Right atrium auricular region (tissue), 2 donors: ENCODE measurements at regions not wholly inside any gene's neighbourhood (a gene's known extent, or its start where the extent isn't known, plus 50 kb on each side); places are given as distances from the start of the nearest gene placed in this dataset.

ENCODE experiments used
- DNase-seq: peaks from one replicate; pipeline ENCODE4 v3.0.0-alpha.2; 2019; ENCODE audit warnings: low spot score
- H3K27ac ChIP-seq, 2 donors: fragments of 200-600 bp; sonication (generic); 1 replicate in 1 of 2; 2 replicates in 1 of 2; pipeline ENCODE4 v1.5.1; 2016 to 2019
- H3K27me3 ChIP-seq, 2 donors: fragments of 200-600 bp; sonication (generic); one replicate each; pipeline versions ENCODE4 v1.5.1 to v1.6.0; 2017 to 2019
- H3K36me3 ChIP-seq: fragments of 200-600 bp; sonication (generic); one replicate; pipeline ENCODE4 v1.5.1; 2016
- H3K4me1 ChIP-seq, 2 donors: fragments of 200-600 bp; sonication (generic); one replicate each; pipeline versions ENCODE4 v1.5.1 to v1.6.0; 2017 to 2019
- H3K4me3 ChIP-seq, 2 donors: fragments of 200-600 bp; sonication (generic); 1 replicate in 1 of 2; 2 replicates in 1 of 2; pipeline ENCODE4 v1.5.1; 2017 to 2019; ENCODE audit warnings: mild to moderate bottlenecking in 1 of 2, moderate library complexity in 1 of 2
- H3K9me3 ChIP-seq, 2 donors: fragments of 200-600 bp; sonication (generic); one replicate each; pipeline ENCODE4 v1.5.1; 2019
- CTCF ChIP-seq, 2 donors: fragments of 200-600 bp; sonication (generic); IDR thresholded peaks; one replicate each; pipeline ENCODE4 v1.5.1; 2019; ENCODE audit warnings: antibody characterized with exemption in 2 of 2

- Histone ChIP-seq H3K9me3 (no peaks in the 10 kb centered on the region), H3K4me3 (no peak overlapping the region), H3K36me3 (no peaks in the 10 kb centered on the region), H3K4me1 (no peaks in the 10 kb centered on the region), H3K27me3 (no peaks in the 10 kb centered on the region), H3K27ac (no peak overlapping the region)
- TF ChIP-seq CTCF (IDR thresholded peaks at IDR 0.05), result no peak
- DNase-seq, result no peak
These were observed 236.6 kb upstream of the ANKRD50 start for GRCh38 chr4:124948976-124949597.

GRCh38 chr4:124947622-124948265, 235.2 kb upstream of the ANKRD50 start:
- no peak for TF ChIP-seq CTCF (IDR thresholded peaks at IDR 0.05)
- Histone ChIP-seq H3K27me3 (no peaks in the 10 kb centered on the region), H3K9me3 (no peaks in the 10 kb centered on the region), H3K27ac (no peak overlapping the region), H3K4me1 (no peaks in the 10 kb centered on the region), H3K4me3 (no peak overlapping the region), H3K36me3 (no peaks in the 10 kb centered on the region)
- no peak for DNase-seq

- H3K27ac ChIP-seq, result no peak overlapping the region
- no peak for TF ChIP-seq CTCF (IDR thresholded peaks at IDR 0.05)
These were observed 234.2 kb upstream of the ANKRD50 start for GRCh38 chr4:124946696-124947095.

GRCh38 chr4:124945422-124945821, 232.9 kb upstream of the ANKRD50 start:
- no peak overlapping the region for H3K4me3 ChIP-seq

More at GRCh38 chr4:124946696-124947095, 234.2 kb upstream of the ANKRD50 start:
- Histone ChIP-seq H3K4me1 (no peaks in the 10 kb centered on the region), H3K9me3 (no peaks in the 10 kb centered on the region), H3K27me3 (no peaks in the 10 kb centered on the region), H3K4me3 (no peak overlapping the region), H3K36me3 (no peaks in the 10 kb centered on the region)
- no peak for DNase-seq

GRCh38 chr4:124943938-124944337, 231.4 kb upstream of the ANKRD50 start:
- no peak overlapping the region for H3K27ac ChIP-seq
- peaks cover 0 to 19% of the 10 kb centered on the region in 2 donors for H3K4me1 ChIP-seq
- peak in 1 of 2 donors; percentile 13 for TF ChIP-seq CTCF (IDR thresholded peaks at IDR 0.05)
- no peak for DNase-seq
- H3K27me3 ChIP-seq, result no peaks in the 10 kb centered on the region
- H3K36me3 ChIP-seq, result no peaks in the 10 kb centered on the region
- H3K4me3 ChIP-seq, result no peak overlapping the region
- H3K9me3 ChIP-seq, result no peaks in the 10 kb centered on the region

More at GRCh38 chr4:124945422-124945821, 232.9 kb upstream of the ANKRD50 start:
- no peak for TF ChIP-seq CTCF (IDR thresholded peaks at IDR 0.05)
- Histone ChIP-seq H3K27me3 (no peaks in the 10 kb centered on the region), H3K27ac (no peak overlapping the region), H3K9me3 (no peaks in the 10 kb centered on the region), H3K36me3 (no peaks in the 10 kb centered on the region), H3K4me1 (peaks cover 0 to 10% of the 10 kb centered on the region in 2 donors)
- no peak for DNase-seq
